Colonic mucosa (tissue), 4 donors: ENCODE measurements at regions not wholly inside any gene's neighbourhood (a gene's known extent, or its start where the extent isn't known, plus 50 kb on each side); places are given as distances from the start of the nearest gene placed in this dataset.
A peak's percentile ranks its signal among the peaks of the same experiment; 100 is the strongest.
"Not testable (repeated sequence)": the region's sequence is repeated elsewhere in the genome, so short reads cannot be mapped to it uniquely, and the experiment has no call there.

Source experiments
- DNase-seq: peaks from one replicate; pipeline ENCODE4 v3.0.0-alpha.2; 2020
- H3K27ac ChIP-seq: fragments of 200-600 bp; one replicate; pipeline ENCODE4 v1.8.0; 2021
- H3K27me3 ChIP-seq: fragments of 200-600 bp; one replicate; pipeline ENCODE4 v1.8.0; 2021
- H3K36me3 ChIP-seq: fragments of 200-600 bp; one replicate; pipeline ENCODE4 v1.8.0; 2021
- H3K4me1 ChIP-seq: fragments of 200-600 bp; one replicate; pipeline ENCODE4 v1.8.0; 2021; ENCODE audit warnings: mild to moderate bottlenecking
- H3K4me3 ChIP-seq: fragments of 200-600 bp; one replicate; pipeline ENCODE4 v1.8.0; 2021
- H3K9ac ChIP-seq, 2 donors: one replicate each; pipeline ENCODE4 v1.7.0; 2013; ENCODE audit warnings: control low read depth in 2 of 2, low read depth in 2 of 2, low read length in 2 of 2
- H3K9me3 ChIP-seq: fragments of 200-600 bp; one replicate; pipeline ENCODE4 v1.8.0; 2021
- CTCF ChIP-seq: fragments of 200-600 bp; IDR thresholded peaks from one replicate; pipeline ENCODE4 v1.8.0; 2022; ENCODE audit warnings: antibody characterized with exemption, mild to moderate bottlenecking
- intact Hi-C: fragments of 100-400 bp; cut with DNase I; formaldehyde crosslinking; loops from one replicate; pipeline ENCODE4 v1.14.1; 2022
- donor health status: healthy.
- donor health status: DM: no; HTN: no; CAD: no.
- donor health status: DM: no; HTN: no; CAD: no.

- Histone ChIP-seq H3K27ac (no peak overlapping the region), H3K36me3 (no peaks in the 10 kb centered on the region), H3K4me1 (no peaks in the 10 kb centered on the region), H3K9me3 (no peaks in the 10 kb centered on the region), H3K27me3 (no peaks in the 10 kb centered on the region), H3K4me3 (no peak overlapping the region), H3K9ac (no peak overlapping the region)
- intact Hi-C loops: no loop called here
- no peak for TF ChIP-seq CTCF
- DNase-seq: no peak
Observed at GRCh38 chr16:8403978-8404749, 186.1 kb downstream of the TMEM114 start.

GRCh38 chr16:8402981-8403843, 187.1 kb downstream of the TMEM114 start:
- Histone ChIP-seq H3K27ac (peak overlapping the region; percentile 44), H3K9ac (peak overlapping the region in 1 of 2 donors; percentile 49), H3K4me3 (no peak overlapping the region), H3K9me3 (no peaks in the 10 kb centered on the region), H3K4me1 (no peaks in the 10 kb centered on the region), H3K36me3 (no peaks in the 10 kb centered on the region), H3K27me3 (no peaks in the 10 kb centered on the region)
- intact Hi-C loops: no loop called here
- peak; percentile 27 for DNase-seq
- no peak for TF ChIP-seq CTCF

GRCh38 chr16:8400683-8401082, 189.6 kb downstream of the TMEM114 start:
- H3K27me3 ChIP-seq, H3K36me3 ChIP-seq, H3K9ac ChIP-seq, H3K4me1 ChIP-seq, intact Hi-C loops, H3K9me3 ChIP-seq, H3K27ac ChIP-seq, H3K4me3 ChIP-seq: not testable (repeated sequence)
- DNase-seq: peak; percentile 28

- Histone ChIP-seq H3K9me3 (no peaks in the 10 kb centered on the region), H3K27ac (no peak overlapping the region), H3K4me1 (no peaks in the 10 kb centered on the region), H3K4me3 (no peak overlapping the region), H3K36me3 (no peaks in the 10 kb centered on the region), H3K9ac (no peak overlapping the region), H3K27me3 (no peaks in the 10 kb centered on the region)
- no peak for TF ChIP-seq CTCF
- no peak for DNase-seq
- intact Hi-C loops: no loop called here
Observed at GRCh38 chr16:8398548-8398947, 191.8 kb downstream of the TMEM114 start.

GRCh38 chr16:8397223-8397622, 193.1 kb downstream of the TMEM114 start:
- Histone ChIP-seq H3K9ac (no peak overlapping the region), H3K4me3 (no peak overlapping the region), H3K36me3 (no peaks in the 10 kb centered on the region), H3K27ac (no peak overlapping the region), H3K4me1 (no peaks in the 10 kb centered on the region), H3K27me3 (no peaks in the 10 kb centered on the region), H3K9me3 (no peaks in the 10 kb centered on the region)
- TF ChIP-seq CTCF: no peak
- intact Hi-C loops: no loop called here
- DNase-seq: no peak

GRCh38 chr16:8396463-8396862, 193.8 kb downstream of the TMEM114 start:
- intact Hi-C loops: no loop called here
- H3K27ac ChIP-seq: no peak overlapping the region
- no peaks in the 10 kb centered on the region for H3K4me1 ChIP-seq
- no peaks in the 10 kb centered on the region for H3K9me3 ChIP-seq
- no peaks in the 10 kb centered on the region for H3K27me3 ChIP-seq
- H3K9ac ChIP-seq: no peak overlapping the region
- DNase-seq: no peak
- no peak overlapping the region for H3K4me3 ChIP-seq
- TF ChIP-seq CTCF: no peak
- no peaks in the 10 kb centered on the region for H3K36me3 ChIP-seq
